PFSK-1 (cell line): ENCODE measurements at regions not wholly inside any gene's neighbourhood (a gene's known extent, or its start where the extent isn't known, plus 50 kb on each side); places are given as distances from the start of the nearest gene placed in this dataset.

Source experiments
- FOXP2 ChIP-seq: optimal IDR thresholded peaks from 2 replicates; pipeline ENCODE3; 2011; ENCODE audit warnings: borderline replicate concordance, control low read depth, inconsistent platforms; ENCODE audit not compliant: insufficient read depth; ENCODE audit errors: extremely low read length, extremely low read depth
- POLR2AphosphoS5 ChIP-seq: IDR thresholded peaks from 2 replicates; pipeline ENCODE4 v1.6.1; 2012; ENCODE audit warnings: low read depth, mild to moderate bottlenecking, control low read depth, low read length, moderate library complexity
- SIN3A ChIP-seq: IDR thresholded peaks from 2 replicates; pipeline ENCODE4 v1.6.1; 2012; ENCODE audit warnings: mild to moderate bottlenecking, low read length, moderate library complexity, borderline replicate concordance; ENCODE audit not compliant: insufficient read depth
- TAF1 ChIP-seq: IDR thresholded peaks from 2 replicates; pipeline ENCODE4 v1.6.1; 2012; ENCODE audit warnings: low read length, control low read depth, borderline replicate concordance; ENCODE audit not compliant: insufficient read depth
- TF ChIP-seq, protein P1 (sequence below), 2 experiments: IDR thresholded peaks; 2 replicates each; pipeline versions ENCODE4 v1.6.1 to v1.8.0; 2011 to 2012; ENCODE audit warnings: low read depth in 2 of 2, low read length in 2 of 2, control low read depth in 1 of 2, inconsistent platforms in 1 of 2, mild to moderate bottlenecking in 1 of 2, moderate library complexity in 1 of 2; ENCODE audit not compliant: insufficient read depth in 1 of 2

DNA sequence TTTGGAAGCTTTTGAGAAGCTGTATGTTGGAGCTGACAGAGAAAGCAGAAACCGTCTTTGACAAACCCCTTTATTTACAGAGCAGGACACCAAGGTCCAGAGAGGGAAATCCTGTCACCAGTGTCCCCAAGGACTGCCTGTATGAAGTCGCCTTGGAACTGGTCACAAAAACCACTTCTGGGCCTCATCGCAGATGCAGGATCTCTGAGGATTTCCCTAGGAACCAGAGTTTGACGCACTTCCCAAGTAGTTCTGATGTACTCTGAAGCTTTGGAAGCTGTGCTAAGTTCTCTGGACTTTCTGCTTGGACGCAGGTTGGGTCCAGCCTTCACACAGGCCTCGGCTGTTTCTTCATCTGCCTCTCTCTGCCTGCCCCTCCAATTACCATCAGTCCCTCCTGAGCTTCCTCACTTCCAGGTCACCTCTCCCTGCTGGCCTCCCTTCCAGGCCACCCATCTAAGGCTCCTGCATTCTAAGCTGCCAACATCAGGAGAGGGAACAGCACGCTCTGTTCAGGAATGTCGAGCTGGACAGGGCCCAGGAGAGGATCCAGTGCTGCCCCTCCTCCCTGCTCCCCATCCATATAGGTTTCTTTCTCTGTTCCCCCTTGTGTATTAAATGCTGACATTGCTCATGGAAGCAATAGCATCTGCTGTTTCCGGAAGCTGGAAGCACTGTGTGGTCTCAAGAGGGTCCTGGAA is 270.8 kb downstream of the OPA1 start:
- TF ChIP-seq POLR2AphosphoS5 (no peak), TAF1 (no peak), SIN3A (no peak), FOXP2 (no peak)
- TF ChIP-seq, protein P1, sequence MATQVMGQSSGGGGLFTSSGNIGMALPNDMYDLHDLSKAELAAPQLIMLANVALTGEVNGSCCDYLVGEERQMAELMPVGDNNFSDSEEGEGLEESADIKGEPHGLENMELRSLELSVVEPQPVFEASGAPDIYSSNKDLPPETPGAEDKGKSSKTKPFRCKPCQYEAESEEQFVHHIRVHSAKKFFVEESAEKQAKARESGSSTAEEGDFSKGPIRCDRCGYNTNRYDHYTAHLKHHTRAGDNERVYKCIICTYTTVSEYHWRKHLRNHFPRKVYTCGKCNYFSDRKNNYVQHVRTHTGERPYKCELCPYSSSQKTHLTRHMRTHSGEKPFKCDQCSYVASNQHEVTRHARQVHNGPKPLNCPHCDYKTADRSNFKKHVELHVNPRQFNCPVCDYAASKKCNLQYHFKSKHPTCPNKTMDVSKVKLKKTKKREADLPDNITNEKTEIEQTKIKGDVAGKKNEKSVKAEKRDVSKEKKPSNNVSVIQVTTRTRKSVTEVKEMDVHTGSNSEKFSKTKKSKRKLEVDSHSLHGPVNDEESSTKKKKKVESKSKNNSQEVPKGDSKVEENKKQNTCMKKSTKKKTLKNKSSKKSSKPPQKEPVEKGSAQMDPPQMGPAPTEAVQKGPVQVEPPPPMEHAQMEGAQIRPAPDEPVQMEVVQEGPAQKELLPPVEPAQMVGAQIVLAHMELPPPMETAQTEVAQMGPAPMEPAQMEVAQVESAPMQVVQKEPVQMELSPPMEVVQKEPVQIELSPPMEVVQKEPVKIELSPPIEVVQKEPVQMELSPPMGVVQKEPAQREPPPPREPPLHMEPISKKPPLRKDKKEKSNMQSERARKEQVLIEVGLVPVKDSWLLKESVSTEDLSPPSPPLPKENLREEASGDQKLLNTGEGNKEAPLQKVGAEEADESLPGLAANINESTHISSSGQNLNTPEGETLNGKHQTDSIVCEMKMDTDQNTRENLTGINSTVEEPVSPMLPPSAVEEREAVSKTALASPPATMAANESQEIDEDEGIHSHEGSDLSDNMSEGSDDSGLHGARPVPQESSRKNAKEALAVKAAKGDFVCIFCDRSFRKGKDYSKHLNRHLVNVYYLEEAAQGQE (IDR thresholded peaks at IDR 0.05; ENCODE audit: insufficient read depth in 1 of 2, low read depth in 2 of 2, low read length in 2 of 2) = peak; percentile 42 to 77; a peak in 3 of 4 replicates

DNA sequence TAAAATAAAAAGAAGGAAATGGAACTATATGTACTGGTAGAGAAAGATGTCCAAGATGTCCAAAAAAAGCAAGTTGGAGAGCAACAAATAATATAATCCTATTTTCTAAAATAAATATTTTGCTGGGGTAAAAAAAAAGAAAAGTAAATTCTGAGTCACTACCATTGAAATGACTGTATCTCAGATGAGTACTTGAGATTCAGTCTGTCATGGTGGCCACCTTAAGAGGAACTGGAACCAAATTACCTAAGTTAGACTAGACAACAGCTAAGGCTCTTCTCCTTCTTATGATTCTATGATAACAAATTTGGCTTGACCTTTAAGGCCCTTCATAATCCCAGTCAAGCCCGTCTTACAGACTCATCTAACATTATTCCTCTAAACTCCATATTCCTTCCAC is 270.6 kb upstream of the HES1 start:
- no peak for TF ChIP-seq SIN3A
- TF ChIP-seq, protein P1 (IDR thresholded peaks at IDR 0.05; ENCODE audit: insufficient read depth in 1 of 2, low read depth in 2 of 2, low read length in 2 of 2) = no peak
- no peak for TF ChIP-seq FOXP2
- no peak for TF ChIP-seq TAF1
- TF ChIP-seq POLR2AphosphoS5 = no peak

DNA sequence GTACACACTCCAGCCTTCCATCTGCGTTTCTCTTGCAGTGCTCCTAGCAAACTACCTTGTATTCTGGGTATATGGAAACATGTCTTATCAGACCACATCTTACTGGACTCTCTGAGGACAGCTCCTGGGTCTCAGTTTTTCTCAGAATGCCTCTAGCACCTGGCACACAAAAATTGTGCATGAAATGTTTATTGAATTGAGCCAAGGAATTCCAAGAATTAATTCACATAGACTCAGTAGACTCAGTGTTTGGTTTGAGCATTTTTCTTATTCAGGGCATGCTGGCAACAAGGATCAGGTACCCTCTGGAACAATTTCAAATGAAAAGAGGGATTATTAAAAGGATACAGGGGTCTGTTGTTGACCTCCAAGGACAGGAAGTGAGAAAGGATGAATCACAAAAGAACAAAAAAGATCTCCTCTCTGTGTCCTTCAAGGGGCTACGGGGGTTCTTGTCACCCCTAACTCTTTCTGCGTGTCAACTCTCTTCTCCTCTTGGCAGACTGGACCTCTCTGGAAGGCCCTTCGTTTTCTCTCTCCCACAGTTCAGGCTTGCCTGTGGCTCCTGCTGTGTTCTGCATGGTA is 270.0 kb upstream of the HES1 start:
- TF ChIP-seq SIN3A = no peak
- TF ChIP-seq, protein P1 (IDR thresholded peaks at IDR 0.05; ENCODE audit: insufficient read depth in 1 of 2, low read depth in 2 of 2, low read length in 2 of 2) = no peak
- no peak for TF ChIP-seq POLR2AphosphoS5
- TF ChIP-seq FOXP2 = no peak
- TF ChIP-seq TAF1 = no peak

DNA sequence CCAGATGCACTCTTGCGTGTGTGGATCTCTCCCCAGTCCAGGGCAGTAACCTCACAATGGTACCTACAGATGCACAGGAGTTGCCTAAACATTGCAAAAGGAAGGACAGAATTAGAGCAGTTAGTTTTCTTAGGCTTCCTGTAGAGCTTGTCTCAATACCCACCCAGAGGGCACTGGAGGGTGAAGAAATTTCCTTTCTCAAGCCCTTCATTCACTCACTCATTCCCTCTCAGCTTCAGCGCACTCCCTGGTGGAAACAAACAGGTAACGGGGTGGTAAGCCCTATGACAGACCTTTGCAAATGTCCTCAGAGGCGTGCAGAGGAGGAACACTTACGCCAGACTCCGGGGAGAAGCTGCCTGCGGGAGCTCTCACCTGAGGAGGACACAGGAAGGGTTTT is 267.4 kb upstream of the HES1 start:
- no peak for TF ChIP-seq FOXP2

DNA sequence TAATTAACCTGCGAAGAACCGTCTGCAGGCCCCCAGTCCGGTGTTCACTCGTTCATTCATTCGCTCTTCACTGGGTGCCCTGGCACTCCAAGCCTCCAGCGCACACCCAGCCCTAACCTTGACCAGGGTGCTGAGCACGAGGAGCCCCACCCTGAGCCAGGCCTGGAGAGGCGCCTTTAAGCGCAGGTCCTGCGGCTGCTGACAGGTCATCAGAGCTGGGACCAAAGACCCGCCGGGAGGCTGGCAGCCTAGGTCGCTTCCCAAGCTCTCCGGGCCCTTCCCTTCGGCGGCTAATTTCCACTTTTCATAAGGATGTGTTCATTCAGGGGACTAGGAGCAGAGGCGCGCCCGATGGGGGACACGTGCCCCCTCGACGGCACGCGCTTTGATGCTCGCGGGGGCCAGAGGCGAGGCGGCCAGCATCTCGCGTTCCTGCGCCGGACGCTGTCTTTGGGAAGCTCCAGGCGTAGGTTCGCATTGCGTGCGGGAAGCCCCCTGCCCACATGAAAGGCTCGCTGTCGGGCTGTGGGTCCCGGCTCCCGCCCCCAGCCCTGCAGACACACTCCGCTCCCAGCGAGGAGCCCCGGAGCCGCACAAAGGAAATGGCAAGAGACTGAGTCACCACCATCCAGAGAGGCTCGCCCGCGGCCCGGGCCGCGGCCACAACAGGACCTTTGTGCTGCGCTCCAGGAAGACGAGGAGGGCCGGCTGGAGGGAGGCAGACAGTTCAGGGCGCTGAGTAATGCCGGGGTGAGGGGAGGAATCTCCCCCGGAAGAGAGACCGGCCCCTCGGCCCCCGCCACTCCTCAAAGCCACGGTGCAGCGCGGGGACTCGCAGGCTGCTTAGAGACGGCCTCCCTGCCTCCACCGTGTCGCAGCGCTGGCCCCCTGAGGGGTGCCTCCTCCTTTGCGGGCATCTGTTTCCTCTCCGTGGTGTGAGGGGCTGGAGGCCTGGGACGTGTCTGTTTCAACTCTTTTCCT is 266.4 kb upstream of the HES1 start:
- TF ChIP-seq SIN3A (no peak), POLR2AphosphoS5 (no peak), TAF1 (no peak), FOXP2 (no peak)
- TF ChIP-seq, protein P1 (IDR thresholded peaks at IDR 0.05; ENCODE audit: insufficient read depth in 1 of 2, low read depth in 2 of 2, low read length in 2 of 2) = no peak
